Epithelial cell of proximal tubule (primary cell): ENCODE measurements at regions not wholly inside any gene's neighbourhood (a gene's known extent, or its start where the extent isn't known, plus 50 kb on each side); places are given as distances from the start of the nearest gene placed in this dataset.
"Not testable (repeated sequence)": the region's sequence is repeated elsewhere in the genome, so short reads cannot be mapped to it uniquely, and the experiment has no call there.

Experiments
- DNase-seq: peaks from one replicate; pipeline ENCODE4 v3.0.0-alpha.2; 2011; ENCODE audit warnings: low read depth
- H3K4me3 ChIP-seq: 2 replicates; pipeline ENCODE4 v1.5.1; 2011; ENCODE audit warnings: low read depth, mild to moderate bottlenecking, low read length

- H3K4me3 ChIP-seq, DNase-seq: not testable (repeated sequence)
Measured at GRCh38 chr21:13810559-13810958, 201.0 kb downstream of the POTED start.

GRCh38 chr21:13806444-13806843 lies 196.9 kb downstream of the POTED start:
- H3K4me3 ChIP-seq, DNase-seq: not testable (repeated sequence)

- not testable (repeated sequence) for DNase-seq, H3K4me3 ChIP-seq
Measured at GRCh38 chr21:13802757-13803156, 193.2 kb downstream of the POTED start.
